ENCODE measurements at regions not wholly inside any gene's neighbourhood (a gene's known extent, or its start where the extent isn't known, plus 50 kb on each side); places are given as distances from the start of the nearest gene placed in this dataset.

DNA sequence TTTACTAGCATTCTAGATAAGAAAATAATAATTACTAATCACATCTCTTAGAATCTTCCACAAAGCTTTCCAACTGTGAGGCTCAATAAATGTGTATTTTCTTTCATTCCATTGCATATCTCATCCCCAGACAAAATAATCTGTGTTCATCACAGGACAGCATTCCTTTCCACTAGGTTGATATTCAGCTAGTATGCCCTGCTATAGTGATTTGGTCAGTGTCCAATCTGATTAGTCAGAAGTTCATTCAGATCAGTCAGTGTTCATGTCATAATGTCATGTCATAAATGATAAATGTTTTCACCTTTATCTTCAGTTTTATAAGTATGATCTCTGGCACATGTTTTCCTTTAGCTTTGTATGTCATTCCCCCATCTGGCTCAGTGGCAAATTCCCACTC, 611.4 kb downstream of the KCTD8 start:
- RAD21 ChIA-PET (ENCODE audit: unreplicated experiment): no interaction called here
- Histone ChIP-seq H3K27me3 (replicated peaks in 1 of 2; ENCODE audit: control insufficient read depth in 2 of 2, insufficient read depth in 2 of 2, low read length in 1 of 2) (no peaks in the 10 kb centered on the region), H3K4me1 (ENCODE audit: control insufficient read depth, insufficient read depth, low read length) (no peaks in the 10 kb centered on the region), H3K4me3 (no peak overlapping the region), H3K9ac (ENCODE audit: control insufficient read depth, insufficient read depth, low read length) (no peak overlapping the region), H3K36me3 (ENCODE audit: control insufficient read depth in 2 of 2, insufficient read depth in 2 of 2, low read length in 1 of 2) (no peaks in the 10 kb centered on the region), H3K9me3 (replicated peaks; ENCODE audit: control insufficient read depth, insufficient read depth, low read length) (no peaks in the 10 kb centered on the region), H4K20me1 (ENCODE audit: control insufficient read depth, insufficient read depth) (no peaks in the 10 kb centered on the region), H3K4me2 (ENCODE audit: control insufficient read depth, insufficient read depth) (no peak overlapping the region), H2AFZ (ENCODE audit: control insufficient read depth, low read depth, low read length) (no peak overlapping the region), H3K79me2 (ENCODE audit: control insufficient read depth, insufficient read depth, low read length) (no peaks in the 10 kb centered on the region), H3K27ac (ENCODE audit: control insufficient read depth, insufficient read depth) (no peak overlapping the region)
- FAIRE-seq (no peak), DNase-seq (ENCODE audit: low read depth, low spot score) (no peak), ATAC-seq (no peak)
- TF ChIP-seq, protein P1, sequence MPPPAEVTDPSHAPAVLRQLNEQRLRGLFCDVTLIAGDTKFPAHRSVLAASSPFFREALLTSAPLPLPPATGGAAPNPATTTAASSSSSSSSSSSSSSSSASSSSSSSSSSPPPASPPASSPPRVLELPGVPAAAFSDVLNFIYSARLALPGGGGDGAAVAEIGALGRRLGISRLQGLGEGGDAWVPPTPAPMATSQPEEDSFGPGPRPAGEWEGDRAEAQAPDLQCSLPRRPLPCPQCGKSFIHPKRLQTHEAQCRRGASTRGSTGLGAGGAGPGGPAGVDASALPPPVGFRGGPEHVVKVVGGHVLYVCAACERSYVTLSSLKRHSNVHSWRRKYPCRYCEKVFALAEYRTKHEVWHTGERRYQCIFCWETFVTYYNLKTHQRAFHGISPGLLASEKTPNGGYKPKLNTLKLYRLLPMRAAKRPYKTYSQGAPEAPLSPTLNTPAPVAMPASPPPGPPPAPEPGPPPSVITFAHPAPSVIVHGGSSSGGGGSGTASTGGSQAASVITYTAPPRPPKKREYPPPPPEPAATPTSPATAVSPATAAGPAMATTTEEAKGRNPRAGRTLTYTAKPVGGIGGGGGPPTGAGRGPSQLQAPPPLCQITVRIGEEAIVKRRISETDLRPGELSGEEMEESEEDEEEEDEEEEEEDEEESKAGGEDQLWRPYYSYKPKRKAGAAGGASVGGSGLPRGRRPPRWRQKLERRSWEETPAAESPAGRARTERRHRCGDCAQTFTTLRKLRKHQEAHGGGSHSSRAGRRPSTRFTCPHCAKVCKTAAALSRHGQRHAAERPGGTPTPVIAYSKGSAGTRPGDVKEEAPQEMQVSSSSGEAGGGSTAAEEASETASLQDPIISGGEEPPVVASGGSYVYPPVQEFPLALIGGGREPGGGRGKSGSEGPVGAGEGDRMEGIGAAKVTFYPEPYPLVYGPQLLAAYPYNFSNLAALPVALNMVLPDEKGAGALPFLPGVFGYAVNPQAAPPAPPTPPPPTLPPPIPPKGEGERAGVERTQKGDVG (CRISPR knock-in tag; IDR thresholded peaks at IDR 0.05): no peak
- TF ChIP-seq PML (IDR thresholded peaks at IDR 0.05; ENCODE audit: low read length) (no peak), NBN (IDR thresholded peaks at IDR 0.05) (no peak), TAF1 (IDR thresholded peaks at IDR 0.05; ENCODE audit: borderline replicate concordance, low read depth, low read length) (no peak), MYC (IDR thresholded peaks at IDR 0.05; ENCODE audit: insufficient read depth, insufficient read length, insufficient replicate concordance, low read length, severe bottlenecking) (no peak), YBX1 (IDR thresholded peaks at IDR 0.05) (no peak), STAT3 (IDR thresholded peaks at IDR 0.05; ENCODE audit: low read depth, low read length) (no peak), ZNF207 (IDR thresholded peaks at IDR 0.05; ENCODE audit: borderline replicate concordance) (no peak), ZNF622 (IDR thresholded peaks at IDR 0.05) (no peak)
- TF ChIP-seq, protein P2, sequence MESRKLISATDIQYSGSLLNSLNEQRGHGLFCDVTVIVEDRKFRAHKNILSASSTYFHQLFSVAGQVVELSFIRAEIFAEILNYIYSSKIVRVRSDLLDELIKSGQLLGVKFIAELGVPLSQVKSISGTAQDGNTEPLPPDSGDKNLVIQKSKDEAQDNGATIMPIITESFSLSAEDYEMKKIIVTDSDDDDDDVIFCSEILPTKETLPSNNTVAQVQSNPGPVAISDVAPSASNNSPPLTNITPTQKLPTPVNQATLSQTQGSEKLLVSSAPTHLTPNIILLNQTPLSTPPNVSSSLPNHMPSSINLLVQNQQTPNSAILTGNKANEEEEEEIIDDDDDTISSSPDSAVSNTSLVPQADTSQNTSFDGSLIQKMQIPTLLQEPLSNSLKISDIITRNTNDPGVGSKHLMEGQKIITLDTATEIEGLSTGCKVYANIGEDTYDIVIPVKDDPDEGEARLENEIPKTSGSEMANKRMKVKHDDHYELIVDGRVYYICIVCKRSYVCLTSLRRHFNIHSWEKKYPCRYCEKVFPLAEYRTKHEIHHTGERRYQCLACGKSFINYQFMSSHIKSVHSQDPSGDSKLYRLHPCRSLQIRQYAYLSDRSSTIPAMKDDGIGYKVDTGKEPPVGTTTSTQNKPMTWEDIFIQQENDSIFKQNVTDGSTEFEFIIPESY (IDR thresholded peaks at IDR 0.05): no peak
- CTCF ChIA-PET: no interaction called here
- in situ Hi-C loops (cut with MboI) (no loop called here), intact Hi-C loops (cut with micrococcal nuclease; ENCODE audit: unreplicated experiment) (no loop called here)
- POLR2A ChIA-PET: no interaction called here
- SMC1A ChIA-PET (ENCODE audit: uncharacterized antibody, unreplicated experiment): interaction anchor here (0.9 kb wide), 1 partner anchor 31 kb away, joined by 3 read pairs; no protein-coding TSS in a partner anchor
- BruUV-seq (replicated peaks): no TSS peak

Measured in GM12878 (cell line).